Fibroblast of villous mesenchyme (primary cell): ENCODE measurements at regions not wholly inside any gene's neighbourhood (a gene's known extent, or its start where the extent isn't known, plus 50 kb on each side); places are given as distances from the start of the nearest gene placed in this dataset.

ENCODE experiments used
- DNase-seq: peaks from one replicate; pipeline ENCODE4 v3.0.0-alpha.2; 2010; ENCODE audit warnings: low read depth
- H3K4me3 ChIP-seq: 2 replicates; pipeline ENCODE4 v1.5.1; 2011; ENCODE audit warnings: low read depth, mild to moderate bottlenecking, low read length
- TF ChIP-seq, protein P1 (sequence below): IDR thresholded peaks from 2 replicates; pipeline ENCODE4 v1.5.1; 2012; ENCODE audit warnings: low read depth, mild to moderate bottlenecking, low read length; ENCODE audit not compliant: insufficient read depth

DNA sequence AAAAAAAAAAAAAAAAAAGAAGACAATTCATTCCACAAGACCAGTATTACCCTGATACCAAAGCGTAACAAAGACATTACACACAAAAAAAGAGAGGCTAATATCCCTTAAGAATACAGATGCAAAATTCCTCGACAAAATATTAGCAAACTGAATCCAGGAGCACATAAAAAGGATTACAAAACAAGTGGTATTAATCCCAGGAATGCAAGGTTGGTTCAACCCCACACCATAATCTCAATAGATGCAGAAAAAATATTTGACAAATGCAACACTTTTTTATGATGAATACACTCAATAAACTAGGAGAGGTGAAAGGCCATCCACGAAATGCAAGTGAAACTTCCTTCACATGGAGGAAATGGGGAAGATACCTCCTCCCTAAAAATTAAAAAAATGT, 80.1 kb upstream of the TLR4 start:
- no peak overlapping the region for H3K4me3 ChIP-seq
- TF ChIP-seq, protein P1, sequence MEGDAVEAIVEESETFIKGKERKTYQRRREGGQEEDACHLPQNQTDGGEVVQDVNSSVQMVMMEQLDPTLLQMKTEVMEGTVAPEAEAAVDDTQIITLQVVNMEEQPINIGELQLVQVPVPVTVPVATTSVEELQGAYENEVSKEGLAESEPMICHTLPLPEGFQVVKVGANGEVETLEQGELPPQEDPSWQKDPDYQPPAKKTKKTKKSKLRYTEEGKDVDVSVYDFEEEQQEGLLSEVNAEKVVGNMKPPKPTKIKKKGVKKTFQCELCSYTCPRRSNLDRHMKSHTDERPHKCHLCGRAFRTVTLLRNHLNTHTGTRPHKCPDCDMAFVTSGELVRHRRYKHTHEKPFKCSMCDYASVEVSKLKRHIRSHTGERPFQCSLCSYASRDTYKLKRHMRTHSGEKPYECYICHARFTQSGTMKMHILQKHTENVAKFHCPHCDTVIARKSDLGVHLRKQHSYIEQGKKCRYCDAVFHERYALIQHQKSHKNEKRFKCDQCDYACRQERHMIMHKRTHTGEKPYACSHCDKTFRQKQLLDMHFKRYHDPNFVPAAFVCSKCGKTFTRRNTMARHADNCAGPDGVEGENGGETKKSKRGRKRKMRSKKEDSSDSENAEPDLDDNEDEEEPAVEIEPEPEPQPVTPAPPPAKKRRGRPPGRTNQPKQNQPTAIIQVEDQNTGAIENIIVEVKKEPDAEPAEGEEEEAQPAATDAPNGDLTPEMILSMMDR = no peak
- no peak for DNase-seq

DNA sequence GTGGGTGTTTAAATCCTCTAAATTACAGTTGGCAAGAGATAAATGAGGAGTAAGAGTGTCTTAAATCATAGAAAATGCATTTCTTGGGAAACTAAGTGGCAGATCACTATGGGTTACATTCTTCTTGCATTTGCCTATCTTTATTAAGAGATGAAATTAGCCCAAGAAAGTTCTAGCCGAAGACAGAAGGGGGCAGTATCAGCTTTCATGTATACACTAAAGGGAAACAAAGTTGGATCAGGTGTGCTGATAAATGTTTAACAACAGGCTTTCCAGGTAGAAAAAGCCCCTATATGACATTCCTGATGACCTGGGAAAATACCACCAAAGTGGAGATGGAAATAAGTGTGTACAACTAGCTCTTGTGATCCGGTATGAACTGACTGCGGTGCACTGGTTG, 81.9 kb upstream of the TLR4 start:
- TF ChIP-seq, protein P1 = no peak
- DNase-seq = no peak
- no peak overlapping the region for H3K4me3 ChIP-seq

DNA sequence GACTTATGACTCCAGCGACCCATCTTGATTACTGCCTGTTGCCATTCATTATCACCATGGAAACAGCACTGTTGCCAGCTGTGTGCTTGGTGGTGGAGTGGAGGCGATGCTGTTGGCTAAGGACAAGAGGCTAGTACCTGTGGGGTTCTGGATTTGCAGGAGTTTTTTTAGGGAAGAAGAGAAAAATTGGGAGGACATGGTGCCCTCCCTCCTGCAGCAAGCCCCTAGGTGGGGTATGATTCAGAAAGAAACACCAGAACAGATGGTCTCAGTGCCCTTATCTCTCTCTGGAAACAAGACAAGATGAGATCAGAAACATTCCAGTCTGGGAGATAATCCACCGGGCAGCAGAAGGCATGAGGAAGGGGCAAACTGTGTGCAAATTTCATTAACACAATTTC, 87.8 kb upstream of the TLR4 start:
- no peak overlapping the region for H3K4me3 ChIP-seq
- TF ChIP-seq, protein P1 = no peak
- no peak for DNase-seq

DNA sequence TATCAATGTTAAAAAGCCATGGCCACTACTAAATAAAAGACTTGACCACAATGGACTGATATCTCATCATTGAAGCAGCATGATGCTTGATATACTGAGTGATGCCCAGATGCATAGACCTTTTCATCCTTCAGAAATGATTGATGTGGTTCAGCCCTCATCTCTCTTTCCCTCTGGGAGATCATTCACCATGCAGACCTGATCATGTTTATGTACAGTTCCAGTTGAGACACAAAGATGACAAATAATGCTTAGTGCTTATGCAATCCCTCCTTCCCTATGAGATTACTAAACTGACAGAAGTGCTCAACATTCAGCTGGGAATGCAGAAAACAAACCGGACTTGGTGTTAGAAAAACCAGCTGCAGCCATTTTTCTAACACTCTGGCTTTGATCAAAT, 91.9 kb upstream of the TLR4 start:
- H3K4me3 ChIP-seq = no peak overlapping the region
- TF ChIP-seq, protein P1 = no peak
- no peak for DNase-seq

DNA sequence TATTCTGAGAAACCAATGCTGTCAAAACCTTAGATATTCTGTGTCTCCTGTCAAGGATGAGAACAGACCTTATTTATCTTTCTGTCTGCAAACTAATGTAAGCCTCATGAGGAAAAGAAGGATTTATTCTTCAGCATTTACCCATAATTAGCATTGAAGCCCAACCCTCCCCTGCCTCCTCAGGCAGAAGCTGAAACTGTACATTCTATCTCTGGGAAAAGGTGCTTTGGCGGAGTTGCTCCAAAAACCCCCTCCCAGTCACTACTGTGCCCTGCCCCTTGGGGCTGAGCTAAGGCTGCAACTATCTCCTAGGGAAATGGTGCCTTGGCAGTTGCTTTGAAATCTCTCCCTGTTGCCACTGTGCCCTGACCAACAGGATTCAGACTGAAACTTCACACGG, 106.2 kb upstream of the TLR4 start:
- H3K4me3 ChIP-seq = no peak overlapping the region
- DNase-seq = no peak
- TF ChIP-seq, protein P1 = no peak

DNA sequence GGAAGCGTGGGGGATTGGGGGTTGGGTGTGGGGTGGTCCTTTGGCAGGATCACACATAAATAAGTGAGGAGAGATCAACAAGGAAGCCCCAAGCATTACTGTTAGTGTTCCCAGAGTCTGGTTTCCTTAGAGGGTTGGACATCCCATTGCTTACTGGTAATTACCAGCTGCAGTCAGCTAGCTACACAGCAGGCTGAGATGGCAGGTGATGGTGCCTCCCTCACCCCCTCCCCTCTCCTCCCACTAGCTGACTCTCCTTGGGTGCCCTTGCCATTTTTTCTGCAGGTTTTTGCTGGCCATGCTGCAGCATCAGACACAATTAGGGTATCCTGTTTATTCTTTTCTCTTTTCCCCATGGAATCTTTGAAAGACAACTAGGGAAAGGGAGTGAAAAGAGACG, 107.5 kb upstream of the TLR4 start:
- TF ChIP-seq, protein P1 = no peak
- no peak for DNase-seq
- no peak overlapping the region for H3K4me3 ChIP-seq

DNA sequence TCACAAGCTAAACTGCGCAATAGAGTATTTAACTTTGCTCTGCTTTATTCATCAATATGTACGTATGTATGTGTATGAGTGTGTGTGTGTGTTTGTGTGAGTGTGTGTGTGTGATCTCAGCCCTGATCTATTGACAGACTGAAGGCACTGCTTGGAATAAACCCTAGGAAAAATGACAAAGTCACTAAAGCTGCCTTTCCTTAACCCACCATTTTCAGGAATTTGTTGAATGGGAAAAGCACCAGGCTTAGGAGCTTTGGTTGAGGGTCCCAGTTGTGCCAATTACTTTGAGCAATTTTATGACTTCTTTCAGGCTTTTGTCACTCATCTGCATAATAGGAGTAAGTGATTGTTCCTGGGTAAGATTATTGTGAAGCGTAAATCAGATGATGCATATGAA, 108.6 kb upstream of the TLR4 start:
- no peak overlapping the region for H3K4me3 ChIP-seq
- DNase-seq = no peak
- TF ChIP-seq, protein P1 = no peak
